Subcutaneous abdominal adipose tissue (tissue), 5 donors: ENCODE measurements at regions not wholly inside any gene's neighbourhood (a gene's known extent, or its start where the extent isn't known, plus 50 kb on each side); places are given as distances from the start of the nearest gene placed in this dataset.

Experiments used
- H3K27ac ChIP-seq: one replicate; pipeline ENCODE4 v1.7.0; 2013; ENCODE audit warnings: low read depth, mild to moderate bottlenecking, inconsistent platforms, low read length, moderate library complexity
- H3K27me3 ChIP-seq, 5 donors: one replicate each; pipeline ENCODE4 v1.7.0; 2013; ENCODE audit warnings: low read length in 5 of 5, inconsistent platforms in 1 of 5; ENCODE audit not compliant: control insufficient read depth in 5 of 5, insufficient read depth in 4 of 5
- H3K36me3 ChIP-seq, 5 donors: one replicate each; pipeline ENCODE4 v1.7.0; 2013; ENCODE audit warnings: low read length in 5 of 5; ENCODE audit not compliant: control insufficient read depth in 5 of 5, insufficient read depth in 5 of 5
- H3K4me1 ChIP-seq, 5 donors: one replicate each; pipeline ENCODE4 v1.7.0; 2013; ENCODE audit warnings: low read length in 5 of 5, mild to moderate bottlenecking in 3 of 5, moderate library complexity in 1 of 5; ENCODE audit not compliant: control insufficient read depth in 5 of 5, insufficient read depth in 5 of 5
- H3K4me3 ChIP-seq, 5 donors: one replicate each; pipeline ENCODE4 v1.7.0; 2013; ENCODE audit warnings: low read length in 5 of 5, low read depth in 1 of 5
- H3K9ac ChIP-seq, 5 donors: one replicate each; pipeline ENCODE4 v1.7.0; 2013; ENCODE audit warnings: low read length in 5 of 5, mild to moderate bottlenecking in 4 of 5, moderate library complexity in 3 of 5
- H3K9me3 ChIP-seq, 5 donors: one replicate each; pipeline ENCODE4 v1.7.0; 2013; ENCODE audit warnings: low read length in 5 of 5; ENCODE audit not compliant: control insufficient read depth in 5 of 5
- donor health status: healthy.
- donor health status: healthy.
- donor health status: healthy.
- donor health status: healthy.
- donor health status: healthy.

DNA sequence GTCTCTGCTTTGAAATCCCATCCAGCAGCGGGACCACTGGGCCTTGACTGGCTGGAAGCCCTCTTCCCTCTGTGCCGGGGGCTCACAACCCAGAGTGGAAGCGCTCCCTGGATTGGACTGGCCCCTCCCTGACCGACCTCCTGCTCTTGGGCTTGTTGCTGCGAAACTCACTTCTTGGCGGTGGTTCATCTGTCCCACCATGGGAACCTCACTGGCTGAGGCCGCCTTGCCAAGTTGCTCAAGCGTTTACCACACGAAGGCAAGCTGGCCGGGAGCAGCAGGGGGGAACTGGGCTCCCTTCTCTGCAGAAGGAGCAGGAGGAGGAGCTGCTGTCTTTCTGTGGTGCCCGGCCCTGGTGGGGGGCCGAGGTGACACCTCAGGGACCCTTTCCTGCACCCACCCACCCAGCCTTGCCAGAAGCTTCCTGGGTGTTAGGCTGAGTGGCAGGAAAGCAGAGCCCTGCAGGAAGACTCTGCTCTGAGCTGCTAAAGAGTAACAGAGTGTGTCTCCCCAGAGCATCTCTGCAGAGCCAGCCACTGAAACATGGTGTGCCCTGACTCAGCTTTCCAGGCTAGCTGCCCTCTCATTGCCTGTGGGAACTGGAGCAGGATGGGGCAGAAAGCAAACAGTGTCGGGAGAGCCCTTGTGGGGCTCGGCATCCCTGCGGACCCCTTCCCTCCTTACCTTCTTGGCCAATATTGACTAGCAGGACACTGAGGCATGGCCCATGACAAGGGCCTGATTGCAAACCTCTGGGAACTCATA lies 88.5 kb upstream of the ALX4 start:
- Histone ChIP-seq H3K36me3 (no peaks in the 10 kb centered on the region), H3K27me3 (peaks cover 0 to 14% (median 2%) of the 10 kb centered on the region in 5 donors), H3K9me3 (peaks cover 0 to 3% (median 0%) of the 10 kb centered on the region in 5 donors), H3K4me3 (no peak overlapping the region), H3K4me1 (peaks cover 0 to 11% (median 9%) of the 10 kb centered on the region in 5 donors), H3K27ac (no peak overlapping the region), H3K9ac (no peak overlapping the region)

DNA sequence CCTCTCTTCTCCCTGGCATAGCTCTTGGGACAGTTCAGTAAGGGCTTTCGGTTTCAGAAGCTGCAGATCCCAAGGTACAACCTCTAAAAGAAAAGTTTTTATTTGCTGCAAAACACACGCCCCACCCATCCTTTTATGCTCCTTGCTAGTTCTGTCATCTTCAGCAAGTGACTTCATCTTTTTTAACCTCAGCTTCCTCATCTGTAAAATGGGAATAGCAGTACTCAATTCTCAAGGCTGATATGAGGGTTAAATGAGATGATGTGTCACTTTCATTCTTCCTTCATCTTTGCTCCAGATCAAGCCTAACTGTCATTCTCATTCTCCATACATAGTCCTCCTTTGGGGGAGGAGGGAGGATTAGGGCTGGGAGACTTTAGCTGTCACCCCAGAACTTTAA lies 90.0 kb upstream of the ALX4 start:
- no peak overlapping the region for H3K4me3 ChIP-seq

DNA sequence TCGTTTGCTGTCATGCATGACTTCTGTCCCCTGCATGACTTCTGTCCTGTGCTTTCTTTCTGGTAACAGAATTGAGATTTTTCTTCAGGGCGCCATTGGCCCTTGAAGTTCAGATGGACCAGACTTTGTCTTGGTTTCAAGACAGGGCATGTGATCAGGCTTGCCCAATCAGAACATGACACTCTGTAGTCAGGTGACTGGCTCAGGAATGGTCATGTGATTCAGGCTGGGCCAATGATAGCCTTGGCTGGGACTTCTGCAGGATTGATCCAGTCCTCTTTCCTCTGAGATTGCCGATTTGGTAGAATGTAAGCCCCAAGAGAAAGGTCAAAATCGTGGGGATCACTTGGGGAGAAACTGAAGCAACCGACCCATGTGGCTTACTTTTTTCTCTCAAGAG lies 90.5 kb upstream of the ALX4 start:
- Histone ChIP-seq H3K36me3 (no peaks in the 10 kb centered on the region), H3K27ac (no peak overlapping the region), H3K27me3 (peaks cover 0 to 14% (median 3%) of the 10 kb centered on the region in 5 donors), H3K9ac (no peak overlapping the region), H3K4me3 (no peak overlapping the region), H3K4me1 (peaks cover 0 to 11% (median 9%) of the 10 kb centered on the region in 5 donors), H3K9me3 (no peaks in the 10 kb centered on the region)

More for the DNA sequence above, 90.0 kb upstream of the ALX4 start:
- H3K27ac ChIP-seq = no peak overlapping the region
- no peak overlapping the region for H3K9ac ChIP-seq
- peaks cover 0 to 14% (median 2%) of the 10 kb centered on the region in 5 donors for H3K27me3 ChIP-seq
- H3K36me3 ChIP-seq = no peaks in the 10 kb centered on the region
- peaks cover 0 to 11% (median 9%) of the 10 kb centered on the region in 5 donors for H3K4me1 ChIP-seq
- H3K9me3 ChIP-seq = no peaks in the 10 kb centered on the region

DNA sequence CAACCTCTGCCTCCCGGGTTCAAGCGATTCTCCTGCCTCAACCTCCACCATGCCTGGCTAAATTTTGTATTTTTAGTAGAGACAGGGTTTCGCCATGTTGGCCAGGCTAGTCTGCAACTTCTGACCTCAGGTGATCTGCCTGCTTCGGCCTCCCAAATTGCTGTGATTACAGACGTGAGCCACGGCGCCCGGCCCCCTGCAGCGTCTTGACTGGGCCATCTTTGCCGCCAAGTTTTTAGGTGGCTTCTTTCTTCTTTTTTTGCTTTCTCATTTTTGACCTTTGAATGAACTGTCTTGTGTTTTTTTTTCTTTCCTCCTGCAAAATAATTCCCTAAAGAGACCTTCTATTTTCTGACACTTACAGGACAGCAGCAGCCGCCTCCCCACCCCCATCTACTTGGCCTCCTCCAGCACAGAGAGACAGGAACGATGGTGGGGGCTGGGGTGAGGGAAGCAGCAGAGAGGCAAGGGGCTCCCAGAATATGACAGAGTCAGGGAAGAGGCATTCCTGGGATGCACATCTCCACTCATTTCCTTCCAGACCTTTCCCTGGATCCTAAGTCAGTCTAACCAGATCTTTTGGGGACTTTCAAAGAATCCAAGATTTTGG lies 92.6 kb upstream of the ALX4 start:
- no peak overlapping the region for H3K9ac ChIP-seq
- H3K27ac ChIP-seq = no peak overlapping the region
- peaks cover 0 to 11% (median 9%) of the 10 kb centered on the region in 5 donors for H3K4me1 ChIP-seq
- no peak overlapping the region for H3K4me3 ChIP-seq
- H3K27me3 ChIP-seq = peaks cover 0 to 17% (median 7%) of the 10 kb centered on the region in 5 donors
- no peaks in the 10 kb centered on the region for H3K9me3 ChIP-seq
- H3K36me3 ChIP-seq = no peaks in the 10 kb centered on the region

DNA sequence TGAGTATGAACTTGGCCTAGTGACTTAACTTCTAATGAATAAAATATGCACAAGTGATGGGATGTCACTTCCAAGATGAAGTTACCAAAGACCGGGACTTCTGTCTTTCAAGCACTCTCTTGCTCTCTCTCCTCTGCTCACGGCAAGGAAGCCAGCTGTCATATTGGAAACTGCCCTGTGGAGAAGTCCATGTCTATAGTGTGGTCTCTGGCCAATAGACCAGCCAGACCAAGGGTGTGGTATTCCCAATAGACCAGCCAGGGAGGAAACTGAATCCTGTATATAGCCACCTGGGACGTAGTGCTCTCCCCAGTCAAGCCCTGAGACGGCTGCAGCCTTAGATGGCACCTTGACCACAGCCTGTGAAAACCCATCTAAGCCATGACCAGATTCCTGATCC lies 93.2 kb upstream of the ALX4 start:
- H3K27ac ChIP-seq = no peak overlapping the region
- H3K4me3 ChIP-seq = no peak overlapping the region
- H3K4me1 ChIP-seq = peaks cover 0 to 8% (median 3%) of the 10 kb centered on the region in 5 donors
- no peak overlapping the region for H3K9ac ChIP-seq
- no peaks in the 10 kb centered on the region for H3K9me3 ChIP-seq
- H3K36me3 ChIP-seq = no peaks in the 10 kb centered on the region
- H3K27me3 ChIP-seq = peaks cover 0 to 12% (median 8%) of the 10 kb centered on the region in 5 donors

DNA sequence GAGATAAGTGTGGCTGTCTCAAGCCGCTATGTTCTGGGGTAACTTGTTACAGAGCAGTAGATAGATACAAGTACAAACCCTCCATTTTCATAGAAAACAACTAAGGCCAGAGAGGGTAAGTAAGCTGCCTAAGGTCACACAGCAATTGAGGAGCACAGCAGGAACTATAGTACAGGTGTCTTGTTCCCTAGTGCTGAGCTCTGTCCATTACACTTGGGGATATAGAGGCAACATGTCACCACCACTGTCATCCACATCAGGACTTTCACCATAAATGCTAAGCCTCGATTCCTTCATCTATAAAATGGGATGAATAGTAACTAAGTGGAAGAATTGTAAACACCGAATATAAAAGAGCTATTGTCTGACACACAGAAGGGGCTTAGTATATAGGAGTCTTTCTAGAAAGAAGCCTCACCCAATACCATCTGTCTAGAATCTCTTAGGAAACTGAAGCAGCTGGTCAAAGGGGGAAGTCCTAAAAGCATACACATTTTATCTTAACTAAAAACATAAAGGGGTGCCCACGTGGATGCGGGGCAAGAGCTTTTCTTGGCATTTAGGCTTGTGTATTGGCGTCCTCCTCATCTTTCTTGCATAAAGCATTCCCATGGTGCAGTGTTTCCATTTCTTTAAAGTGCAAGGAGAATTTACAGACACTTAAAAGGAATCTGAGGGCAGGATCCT lies 93.8 kb upstream of the ALX4 start:
- peaks cover 0 to 12% (median 6%) of the 10 kb centered on the region in 5 donors for H3K27me3 ChIP-seq
- H3K9ac ChIP-seq = no peak overlapping the region
- no peaks in the 10 kb centered on the region for H3K9me3 ChIP-seq
- H3K4me1 ChIP-seq = peaks cover 0 to 2% (median 0%) of the 10 kb centered on the region in 5 donors
- no peaks in the 10 kb centered on the region for H3K36me3 ChIP-seq
- H3K4me3 ChIP-seq = no peak overlapping the region
- H3K27ac ChIP-seq = no peak overlapping the region

DNA sequence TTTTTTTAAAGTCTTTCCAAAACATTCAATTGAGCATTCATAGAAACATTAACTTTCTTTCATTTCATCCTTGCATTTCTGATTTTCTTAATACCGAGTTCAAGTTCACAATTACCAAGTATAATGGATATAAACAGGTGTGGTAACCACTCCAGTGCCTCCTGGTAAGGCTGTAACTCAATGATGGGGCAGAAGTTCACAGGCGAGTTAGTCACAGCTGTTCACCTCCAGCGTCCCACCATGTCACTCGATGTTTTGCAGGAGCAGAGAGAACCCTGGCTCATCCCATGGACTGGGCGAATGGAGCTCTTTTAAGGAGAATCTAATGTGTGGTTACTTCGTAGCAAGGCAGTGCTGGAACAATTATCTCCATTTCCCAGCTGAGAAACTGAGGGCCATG lies 94.4 kb upstream of the ALX4 start:
- H3K4me3 ChIP-seq = no peak overlapping the region
- peaks cover 0 to 13% (median 5%) of the 10 kb centered on the region in 5 donors for H3K27me3 ChIP-seq
- no peaks in the 10 kb centered on the region for H3K4me1 ChIP-seq
- no peaks in the 10 kb centered on the region for H3K9me3 ChIP-seq
- no peaks in the 10 kb centered on the region for H3K36me3 ChIP-seq
- H3K9ac ChIP-seq = no peak overlapping the region
- no peak overlapping the region for H3K27ac ChIP-seq

DNA sequence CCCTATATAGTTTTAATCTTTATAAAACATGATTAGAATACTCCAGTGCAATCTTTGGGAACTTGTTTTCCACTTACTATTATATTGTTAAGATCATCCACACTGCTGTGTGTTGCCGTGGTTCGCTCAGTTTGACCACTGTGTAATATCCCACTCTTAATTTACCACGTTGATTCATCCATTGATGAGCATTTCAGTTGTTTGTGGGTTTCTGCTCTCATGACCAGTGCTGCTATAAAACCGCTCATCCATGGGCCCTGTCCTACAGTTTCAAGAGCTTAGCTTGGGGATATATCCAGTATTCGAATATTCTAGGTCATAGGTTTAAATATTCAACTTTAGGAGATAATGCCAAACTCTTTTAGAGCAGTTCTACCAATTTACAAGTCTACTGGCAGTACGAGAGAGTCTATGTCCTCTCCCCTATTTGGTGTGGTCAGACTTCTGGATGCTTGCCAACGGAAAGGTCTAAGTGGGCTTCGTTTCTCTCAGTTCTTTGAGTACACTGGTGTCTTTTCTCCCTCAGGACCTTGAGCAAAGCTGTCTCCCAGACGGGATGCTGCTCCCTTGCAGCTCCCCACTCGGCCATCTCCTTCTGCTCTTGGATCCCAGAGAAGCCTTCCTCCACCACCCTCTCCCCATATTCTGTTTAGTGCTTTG lies 94.9 kb upstream of the ALX4 start:
- H3K36me3 ChIP-seq = no peaks in the 10 kb centered on the region
- no peaks in the 10 kb centered on the region for H3K4me1 ChIP-seq
- H3K9ac ChIP-seq = no peak overlapping the region
- no peak overlapping the region for H3K27ac ChIP-seq
- peaks cover 0 to 13% (median 5%) of the 10 kb centered on the region in 5 donors for H3K27me3 ChIP-seq
- no peak overlapping the region for H3K4me3 ChIP-seq
- no peaks in the 10 kb centered on the region for H3K9me3 ChIP-seq

DNA sequence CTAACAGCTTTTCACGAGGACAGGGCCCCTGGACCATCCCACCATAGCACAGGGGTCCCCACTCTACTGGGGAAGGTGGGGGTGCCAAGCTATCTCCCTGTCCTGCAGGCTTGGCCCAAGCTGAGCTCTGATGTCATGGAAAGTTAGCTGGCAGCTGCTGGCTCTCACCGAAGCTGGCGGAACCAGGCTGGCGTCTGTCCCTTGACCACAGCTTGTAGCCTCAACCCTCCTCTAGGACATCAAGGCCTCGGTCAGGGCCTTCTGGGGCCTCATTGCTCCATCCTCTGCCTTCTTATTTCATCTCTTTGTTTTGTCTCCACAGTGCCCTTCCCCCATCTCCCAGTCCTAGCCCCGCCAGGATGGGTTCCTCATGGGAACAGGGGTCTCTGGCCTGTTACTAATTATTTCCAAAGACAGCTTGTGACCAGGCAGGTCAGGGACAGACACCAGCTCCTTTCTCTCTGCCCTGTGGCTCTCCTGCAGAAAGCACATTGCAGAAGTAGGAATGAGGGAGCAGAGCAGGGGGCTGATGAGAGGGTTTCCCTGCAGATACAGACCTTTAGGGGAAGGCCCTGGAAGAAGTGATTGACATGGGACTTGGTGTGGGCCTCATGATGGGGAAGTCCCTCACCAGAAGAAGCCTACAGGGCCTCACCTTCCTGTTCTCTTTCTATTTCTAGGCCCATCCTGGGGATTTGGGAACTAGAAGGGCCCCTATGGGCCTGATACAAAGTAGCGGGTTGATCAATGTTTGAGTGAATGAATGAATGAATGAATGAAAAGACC lies 97.5 kb upstream of the ALX4 start:
- H3K9me3 ChIP-seq = peaks cover 0 to 3% (median 0%) of the 10 kb centered on the region in 5 donors
- no peaks in the 10 kb centered on the region for H3K4me1 ChIP-seq
- no peak overlapping the region for H3K27ac ChIP-seq
- peaks cover 0 to 13% (median 5%) of the 10 kb centered on the region in 5 donors for H3K27me3 ChIP-seq
- no peaks in the 10 kb centered on the region for H3K36me3 ChIP-seq
- H3K4me3 ChIP-seq = no peak overlapping the region
- no peak overlapping the region for H3K9ac ChIP-seq
